Lower lobe of right lung (tissue), 2 donors: ENCODE measurements at regions not wholly inside any gene's neighbourhood (a gene's known extent, or its start where the extent isn't known, plus 50 kb on each side); places are given as distances from the start of the nearest gene placed in this dataset.

Experiments
- ATAC-seq, 2 donors: fragments of 200-7000 bp; cut with Tn5 transposase; one replicate each; pipeline ENCODE4 v1.9.1; 2020 to 2022; ENCODE audit warnings: mild to moderate bottlenecking in 2 of 2, moderate library complexity in 2 of 2
- DNase-seq: peaks from one replicate; pipeline ENCODE4 v3.0.0-alpha.2; 2020
- H3K27ac ChIP-seq: fragments of 200-600 bp; one replicate; pipeline ENCODE4 v1.8.0; 2022
- H3K27me3 ChIP-seq: fragments of 200-600 bp; one replicate; pipeline ENCODE4 v1.8.0; 2022; ENCODE audit warnings: low read depth
- H3K36me3 ChIP-seq: fragments of 200-600 bp; one replicate; pipeline ENCODE4 v1.8.0; 2022; ENCODE audit warnings: mild to moderate bottlenecking
- H3K4me1 ChIP-seq: fragments of 200-600 bp; one replicate; pipeline ENCODE4 v1.8.0; 2022
- H3K4me3 ChIP-seq: fragments of 200-600 bp; one replicate; pipeline ENCODE4 v1.8.0; 2022; ENCODE audit warnings: mild to moderate bottlenecking
- H3K9me3 ChIP-seq: fragments of 200-600 bp; one replicate; pipeline ENCODE4 v1.8.0; 2022
- CTCF ChIP-seq: fragments of 200-600 bp; IDR thresholded peaks from one replicate; pipeline ENCODE4 v1.8.0; 2022; ENCODE audit warnings: antibody characterized with exemption, mild to moderate bottlenecking
- intact Hi-C: fragments of 100-400 bp; cut with DNase I; formaldehyde crosslinking; loops from one replicate; pipeline ENCODE4 v1.11.0; 2022
- donor health status: DM: no; HTN: yes; CAD: no; lungs with severe emphysema.

- Histone ChIP-seq H3K4me1 (peaks cover 9% of the 10 kb centered on the region), H3K27me3 (no peaks in the 10 kb centered on the region), H3K4me3 (no peak overlapping the region), H3K27ac (peak overlapping the region; percentile 31), H3K9me3 (no peaks in the 10 kb centered on the region), H3K36me3 (no peaks in the 10 kb centered on the region)
- DNase-seq (no peak), ATAC-seq (no peak)
- TF ChIP-seq CTCF: no peak
- intact Hi-C loops: no loop called here
Observed at GRCh38 chr4:125387770-125388169, 73.0 kb downstream of the FAT4 start.

- H3K27ac ChIP-seq: peak overlapping the region; percentile 31
- DNase-seq: no peak
- no peaks in the 10 kb centered on the region for H3K9me3 ChIP-seq
- peaks cover 9% of the 10 kb centered on the region for H3K4me1 ChIP-seq
- intact Hi-C loops: no loop called here
- no peak for ATAC-seq
- TF ChIP-seq CTCF: no peak
- no peak overlapping the region for H3K4me3 ChIP-seq
- H3K36me3 ChIP-seq: no peaks in the 10 kb centered on the region
- H3K27me3 ChIP-seq: no peaks in the 10 kb centered on the region
Observed at GRCh38 chr4:125388613-125389012, 73.9 kb downstream of the FAT4 start.

DNA sequence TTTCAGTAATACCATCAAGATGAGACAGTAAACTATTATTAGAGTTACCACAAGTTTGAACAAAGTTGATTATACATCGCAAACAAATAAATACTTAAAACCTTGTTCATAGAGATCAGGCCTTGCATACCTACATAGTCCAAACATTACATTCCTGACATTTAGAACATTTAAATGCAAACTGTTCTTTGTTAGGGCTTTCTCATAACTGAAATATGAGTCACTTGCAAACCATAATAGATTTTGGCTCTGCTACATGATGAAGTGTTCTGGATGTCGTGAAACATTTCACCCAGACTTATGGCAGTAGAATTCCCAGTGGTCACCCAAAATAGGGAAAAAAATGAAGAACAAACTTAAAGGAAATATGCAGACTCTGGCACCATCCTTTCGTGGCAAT lies 75.0 kb downstream of the FAT4 start:
- ATAC-seq: peak; percentile 71 to 90
- peak overlapping the region; percentile 3 for H3K4me3 ChIP-seq
- H3K36me3 ChIP-seq: no peaks in the 10 kb centered on the region
- intact Hi-C loops: no loop called here
- peak overlapping the region; percentile 57 for H3K27ac ChIP-seq
- H3K27me3 ChIP-seq: no peaks in the 10 kb centered on the region
- DNase-seq: no peak
- peaks cover 9% of the 10 kb centered on the region for H3K4me1 ChIP-seq
- no peak for TF ChIP-seq CTCF
- H3K9me3 ChIP-seq: no peaks in the 10 kb centered on the region

GRCh38 chr4:125390126-125390525 lies 75.4 kb downstream of the FAT4 start:
- DNase-seq (no peak), ATAC-seq (peak; percentile 60 to 70)
- intact Hi-C loops: no loop called here
- H3K27ac ChIP-seq: peak overlapping the region; percentile 57
- TF ChIP-seq CTCF: no peak
- peaks cover 9% of the 10 kb centered on the region for H3K4me1 ChIP-seq
- H3K27me3 ChIP-seq: no peaks in the 10 kb centered on the region
- no peaks in the 10 kb centered on the region for H3K9me3 ChIP-seq
- peak overlapping the region; percentile 3 for H3K4me3 ChIP-seq
- H3K36me3 ChIP-seq: no peaks in the 10 kb centered on the region

DNA sequence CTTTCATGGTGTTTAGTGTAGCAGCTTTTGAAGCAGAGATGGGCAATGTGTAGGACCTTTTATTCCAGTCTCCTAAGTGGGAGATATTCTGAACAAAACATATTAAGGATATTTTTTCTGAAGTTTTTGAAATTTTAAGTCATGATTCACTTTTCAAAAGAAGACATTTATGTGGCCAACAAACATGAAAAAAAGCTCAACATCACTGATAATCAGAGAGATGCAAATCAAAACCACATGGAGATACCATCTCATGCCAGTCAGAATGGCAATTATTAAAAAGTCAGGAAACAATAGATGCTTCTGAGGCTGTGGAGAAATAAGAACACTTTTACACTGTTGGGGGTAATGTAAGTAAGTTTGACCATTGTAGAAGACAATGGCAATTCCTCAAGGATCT lies 76.0 kb downstream of the FAT4 start:
- no peak for TF ChIP-seq CTCF
- Histone ChIP-seq H3K27ac (peak overlapping the region; percentile 57), H3K36me3 (no peaks in the 10 kb centered on the region), H3K27me3 (no peaks in the 10 kb centered on the region), H3K9me3 (no peaks in the 10 kb centered on the region), H3K4me1 (peaks cover 9% of the 10 kb centered on the region), H3K4me3 (no peak overlapping the region)
- ATAC-seq (no peak), DNase-seq (no peak)
- intact Hi-C loops: no loop called here

GRCh38 chr4:125392694-125393093 lies 77.9 kb downstream of the FAT4 start:
- no peak overlapping the region for H3K4me3 ChIP-seq
- H3K27ac ChIP-seq: no peak overlapping the region
- no peak for TF ChIP-seq CTCF
- intact Hi-C loops: no loop called here
- ATAC-seq (no peak), DNase-seq (no peak)
- H3K27me3 ChIP-seq: no peaks in the 10 kb centered on the region
- H3K4me1 ChIP-seq: peaks cover 9% of the 10 kb centered on the region
- H3K36me3 ChIP-seq: no peaks in the 10 kb centered on the region
- H3K9me3 ChIP-seq: no peaks in the 10 kb centered on the region
